ENCODE measurements at regions not wholly inside any gene's neighbourhood (a gene's known extent, or its start where the extent isn't known, plus 50 kb on each side); places are given as distances from the start of the nearest gene placed in this dataset.

GRCh38 chr5:74415695-74416102, 224.8 kb downstream of the ENC1 start:
- TF ChIP-seq EGR1 (IDR thresholded peaks at IDR 0.05) (no peak), NFIC (IDR thresholded peaks at IDR 0.05) (no peak), CEBPB (IDR thresholded peaks at IDR 0.05) (no peak), YY1 (IDR thresholded peaks at IDR 0.05; ENCODE audit: low read depth) (no peak), TAF1 (IDR thresholded peaks at IDR 0.05; ENCODE audit: low read depth) (no peak), ZBTB7A (IDR thresholded peaks at IDR 0.05; ENCODE audit: low read depth) (no peak), TEAD4 (IDR thresholded peaks at IDR 0.05) (no peak), REST (IDR thresholded peaks at IDR 0.05; ENCODE audit: low read depth) (no peak), TCF12 (IDR thresholded peaks at IDR 0.05; ENCODE audit: low read depth) (no peak), RAD21 (IDR thresholded peaks at IDR 0.05; ENCODE audit: low read depth) (no peak)

GRCh38 chr5:74414228-74414627, 226.3 kb downstream of the ENC1 start:
- TF ChIP-seq REST (IDR thresholded peaks at IDR 0.05; ENCODE audit: low read depth): no peak
- no peak for TF ChIP-seq TAF1 (IDR thresholded peaks at IDR 0.05; ENCODE audit: low read depth)
- no peak for TF ChIP-seq CREB1 (IDR thresholded peaks at IDR 0.05; ENCODE audit: low read depth)
- TF ChIP-seq USF1 (IDR thresholded peaks at IDR 0.05): no peak
- no peak for TF ChIP-seq TEAD4 (IDR thresholded peaks at IDR 0.05)
- TF ChIP-seq EP300 (IDR thresholded peaks at IDR 0.05; ENCODE audit: borderline replicate concordance): no peak
- no peak for TF ChIP-seq YY1 (IDR thresholded peaks at IDR 0.05; ENCODE audit: low read depth)
- no peak for TF ChIP-seq MAX (IDR thresholded peaks at IDR 0.05)
- no peak for TF ChIP-seq NFIC (IDR thresholded peaks at IDR 0.05)
- no peak for TF ChIP-seq FOXM1 (IDR thresholded peaks at IDR 0.05; ENCODE audit: borderline replicate concordance, low read depth)
- TF ChIP-seq RAD21 (IDR thresholded peaks at IDR 0.05; ENCODE audit: low read depth): no peak
- no peak for TF ChIP-seq ZBTB7A (IDR thresholded peaks at IDR 0.05; ENCODE audit: low read depth)
- no peak for TF ChIP-seq CEBPB (IDR thresholded peaks at IDR 0.05)
- TF ChIP-seq EGR1 (IDR thresholded peaks at IDR 0.05): no peak

DNA sequence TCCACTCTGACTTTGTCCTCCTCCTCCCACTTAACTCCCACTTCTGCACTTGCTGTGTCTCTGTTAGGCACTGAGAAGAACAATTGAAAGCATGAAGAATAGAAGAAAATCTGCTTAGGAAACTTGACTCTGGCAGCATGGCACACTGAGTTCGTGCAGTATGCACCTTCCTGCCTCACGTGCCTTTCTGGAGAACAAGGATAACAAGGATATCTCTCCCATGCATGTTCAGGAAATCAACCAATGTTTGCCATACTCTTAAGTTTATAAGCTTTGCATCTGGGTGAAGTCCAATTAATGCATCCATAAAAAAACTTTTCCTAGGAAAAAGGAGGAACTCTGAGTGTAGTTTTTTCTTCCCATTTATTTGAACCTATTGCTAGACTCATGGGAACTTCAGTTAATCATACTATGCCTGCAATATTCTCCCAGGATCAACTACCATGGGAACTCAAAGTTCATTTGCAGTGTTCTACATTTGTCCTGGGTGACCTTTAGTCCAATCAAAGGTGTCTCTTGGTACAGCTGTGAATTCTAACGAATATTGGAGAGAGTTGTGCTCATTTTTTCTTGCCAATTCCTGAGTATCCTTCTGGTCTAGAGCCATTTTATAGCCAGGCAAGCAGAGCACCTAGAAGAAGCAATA, 227.0 kb downstream of the ENC1 start:
- TF ChIP-seq EP300 (IDR thresholded peaks at IDR 0.05; ENCODE audit: borderline replicate concordance): no peak
- TF ChIP-seq NFIC (IDR thresholded peaks at IDR 0.05): no peak
- TF ChIP-seq CEBPB (IDR thresholded peaks at IDR 0.05): no peak
- no peak for TF ChIP-seq TCF12 (IDR thresholded peaks at IDR 0.05; ENCODE audit: low read depth)
- TF ChIP-seq TEAD4 (IDR thresholded peaks at IDR 0.05): no peak
- TF ChIP-seq USF1 (IDR thresholded peaks at IDR 0.05): no peak
- TF ChIP-seq ZBTB7A (IDR thresholded peaks at IDR 0.05; ENCODE audit: low read depth): no peak
- TF ChIP-seq REST (IDR thresholded peaks at IDR 0.05; ENCODE audit: low read depth): no peak
- TF ChIP-seq RAD21 (IDR thresholded peaks at IDR 0.05; ENCODE audit: low read depth): no peak
- no peak for TF ChIP-seq YY1 (IDR thresholded peaks at IDR 0.05; ENCODE audit: low read depth)
- no peak for TF ChIP-seq FOXM1 (IDR thresholded peaks at IDR 0.05; ENCODE audit: borderline replicate concordance, low read depth)
- no peak for TF ChIP-seq EGR1 (IDR thresholded peaks at IDR 0.05)
- TF ChIP-seq TAF1 (IDR thresholded peaks at IDR 0.05; ENCODE audit: low read depth): no peak
- TF ChIP-seq MAX (IDR thresholded peaks at IDR 0.05): no peak
- TF ChIP-seq CREB1 (IDR thresholded peaks at IDR 0.05; ENCODE audit: low read depth): no peak

GRCh38 chr5:74412066-74412465, 228.5 kb downstream of the ENC1 start:
- TF ChIP-seq USF1 (IDR thresholded peaks at IDR 0.05): no peak
- no peak for TF ChIP-seq NFIC (IDR thresholded peaks at IDR 0.05)
- no peak for TF ChIP-seq EGR1 (IDR thresholded peaks at IDR 0.05)
- TF ChIP-seq TCF12 (IDR thresholded peaks at IDR 0.05; ENCODE audit: low read depth): no peak
- no peak for TF ChIP-seq ZBTB7A (IDR thresholded peaks at IDR 0.05; ENCODE audit: low read depth)
- TF ChIP-seq YY1 (IDR thresholded peaks at IDR 0.05; ENCODE audit: low read depth): no peak
- no peak for TF ChIP-seq REST (IDR thresholded peaks at IDR 0.05; ENCODE audit: low read depth)
- no peak for TF ChIP-seq RAD21 (IDR thresholded peaks at IDR 0.05; ENCODE audit: low read depth)
- no peak for TF ChIP-seq TAF1 (IDR thresholded peaks at IDR 0.05; ENCODE audit: low read depth)
- TF ChIP-seq EP300 (IDR thresholded peaks at IDR 0.05; ENCODE audit: borderline replicate concordance): no peak
- no peak for TF ChIP-seq TEAD4 (IDR thresholded peaks at IDR 0.05)
- no peak for TF ChIP-seq MAX (IDR thresholded peaks at IDR 0.05)
- TF ChIP-seq FOXM1 (IDR thresholded peaks at IDR 0.05; ENCODE audit: borderline replicate concordance, low read depth): no peak
- no peak for TF ChIP-seq CEBPB (IDR thresholded peaks at IDR 0.05)
